ENCODE measurements at regions not wholly inside any gene's neighbourhood (a gene's known extent, or its start where the extent isn't known, plus 50 kb on each side); places are given as distances from the start of the nearest gene placed in this dataset.

- H3K36me3 ChIP-seq (replicated peaks; ENCODE audit: insufficient read depth, low read depth), result no peaks in the 10 kb centered on the region
- H3K4me1 ChIP-seq (ENCODE audit: insufficient read depth), result peaks cover 4% of the 10 kb centered on the region
- H3K27ac ChIP-seq, result no peak overlapping the region
- H3K79me2 ChIP-seq, result no peaks in the 10 kb centered on the region
- H3K27me3 ChIP-seq, result no peaks in the 10 kb centered on the region
- no peak for TF ChIP-seq EZH2phosphoT487 (IDR thresholded peaks at IDR 0.05; ENCODE audit: low read depth, severe bottlenecking, unreplicated experiment)
- no peak for TF ChIP-seq EZH2 (IDR thresholded peaks at IDR 0.05; ENCODE audit: borderline replicate concordance)
- TF ChIP-seq, protein P1, sequence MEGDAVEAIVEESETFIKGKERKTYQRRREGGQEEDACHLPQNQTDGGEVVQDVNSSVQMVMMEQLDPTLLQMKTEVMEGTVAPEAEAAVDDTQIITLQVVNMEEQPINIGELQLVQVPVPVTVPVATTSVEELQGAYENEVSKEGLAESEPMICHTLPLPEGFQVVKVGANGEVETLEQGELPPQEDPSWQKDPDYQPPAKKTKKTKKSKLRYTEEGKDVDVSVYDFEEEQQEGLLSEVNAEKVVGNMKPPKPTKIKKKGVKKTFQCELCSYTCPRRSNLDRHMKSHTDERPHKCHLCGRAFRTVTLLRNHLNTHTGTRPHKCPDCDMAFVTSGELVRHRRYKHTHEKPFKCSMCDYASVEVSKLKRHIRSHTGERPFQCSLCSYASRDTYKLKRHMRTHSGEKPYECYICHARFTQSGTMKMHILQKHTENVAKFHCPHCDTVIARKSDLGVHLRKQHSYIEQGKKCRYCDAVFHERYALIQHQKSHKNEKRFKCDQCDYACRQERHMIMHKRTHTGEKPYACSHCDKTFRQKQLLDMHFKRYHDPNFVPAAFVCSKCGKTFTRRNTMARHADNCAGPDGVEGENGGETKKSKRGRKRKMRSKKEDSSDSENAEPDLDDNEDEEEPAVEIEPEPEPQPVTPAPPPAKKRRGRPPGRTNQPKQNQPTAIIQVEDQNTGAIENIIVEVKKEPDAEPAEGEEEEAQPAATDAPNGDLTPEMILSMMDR (IDR thresholded peaks at IDR 0.05; ENCODE audit: poor library complexity), result no peak
- H2AFZ ChIP-seq, result no peak overlapping the region
- WGBS (ENCODE audit: low lambda C conversion rate, missing lambda C conversion rate), result 80% methylated on average over 6 of the region's 6 CpGs
- DNase-seq (ENCODE audit: low spot score), result no peak
- no peaks in the 10 kb centered on the region for H4K20me1 ChIP-seq (ENCODE audit: insufficient read depth, poor library complexity, severe bottlenecking)
- H3K9me3 ChIP-seq (ENCODE audit: low read depth), result no peaks in the 10 kb centered on the region
- no peak overlapping the region for H3K4me2 ChIP-seq
- H3K4me3 ChIP-seq, result no peak overlapping the region
- H3K9me2 ChIP-seq (replicated peaks; ENCODE audit: insufficient read depth), result no peaks in the 10 kb centered on the region
Measured at GRCh38 chr12:115388139-115388538, 704.2 kb upstream of the TBX3 start.

GRCh38 chr12:115387467-115387901, 703.5 kb upstream of the TBX3 start:
- Histone ChIP-seq H3K27me3 (no peaks in the 10 kb centered on the region), H3K27ac (no peak overlapping the region), H3K9me3 (ENCODE audit: low read depth) (no peaks in the 10 kb centered on the region), H2AFZ (no peak overlapping the region), H3K36me3 (replicated peaks; ENCODE audit: insufficient read depth, low read depth) (no peaks in the 10 kb centered on the region), H3K4me3 (no peak overlapping the region), H4K20me1 (ENCODE audit: insufficient read depth, poor library complexity, severe bottlenecking) (no peaks in the 10 kb centered on the region), H3K9me2 (replicated peaks; ENCODE audit: insufficient read depth) (no peaks in the 10 kb centered on the region), H3K79me2 (no peaks in the 10 kb centered on the region), H3K4me1 (ENCODE audit: insufficient read depth) (peaks cover 4% of the 10 kb centered on the region), H3K4me2 (no peak overlapping the region)
- TF ChIP-seq EZH2phosphoT487 (IDR thresholded peaks at IDR 0.05; ENCODE audit: low read depth, severe bottlenecking, unreplicated experiment), result no peak
- TF ChIP-seq, protein P1 (IDR thresholded peaks at IDR 0.05; ENCODE audit: poor library complexity), result no peak
- no peak for TF ChIP-seq EZH2 (IDR thresholded peaks at IDR 0.05; ENCODE audit: borderline replicate concordance)
- no peak for DNase-seq (ENCODE audit: low spot score)
- 65% methylated on average over 5 of the region's 5 CpGs for WGBS (ENCODE audit: low lambda C conversion rate, missing lambda C conversion rate)

DNA sequence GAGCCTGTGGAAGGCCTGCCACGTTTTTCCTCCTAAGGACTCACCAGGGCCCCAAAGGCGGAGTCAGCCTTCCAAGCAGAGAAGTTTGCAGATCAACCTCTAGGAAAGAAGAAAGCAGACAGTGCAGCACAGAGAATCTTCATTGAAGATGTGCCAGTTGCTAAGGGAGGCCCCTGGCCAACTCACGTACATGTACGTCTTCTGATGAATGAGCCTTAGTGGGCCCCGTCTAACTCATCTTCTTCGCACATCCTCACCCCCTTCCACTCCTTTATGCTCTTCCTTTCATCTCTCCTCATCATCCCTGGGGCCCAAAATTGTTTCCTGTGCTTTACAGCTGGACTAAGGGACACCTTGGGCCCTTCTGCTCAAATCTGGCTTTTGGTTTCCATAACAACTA, 703.0 kb upstream of the TBX3 start:
- WGBS (ENCODE audit: low lambda C conversion rate, missing lambda C conversion rate), result 80% methylated on average over 6 of the region's 6 CpGs
- peak; percentile 26 for DNase-seq (ENCODE audit: low spot score)
- TF ChIP-seq EZH2phosphoT487 (IDR thresholded peaks at IDR 0.05; ENCODE audit: low read depth, severe bottlenecking, unreplicated experiment), result no peak
- TF ChIP-seq, protein P1 (IDR thresholded peaks at IDR 0.05; ENCODE audit: poor library complexity), result no peak
- no peak for TF ChIP-seq EZH2 (IDR thresholded peaks at IDR 0.05; ENCODE audit: borderline replicate concordance)
- Histone ChIP-seq H4K20me1 (ENCODE audit: insufficient read depth, poor library complexity, severe bottlenecking) (no peaks in the 10 kb centered on the region), H3K9me2 (replicated peaks; ENCODE audit: insufficient read depth) (no peaks in the 10 kb centered on the region), H3K4me2 (no peak overlapping the region), H3K27me3 (no peaks in the 10 kb centered on the region), H3K4me3 (no peak overlapping the region), H3K36me3 (replicated peaks; ENCODE audit: insufficient read depth, low read depth) (no peaks in the 10 kb centered on the region), H3K79me2 (no peaks in the 10 kb centered on the region), H2AFZ (no peak overlapping the region), H3K4me1 (ENCODE audit: insufficient read depth) (peaks cover 4% of the 10 kb centered on the region), H3K27ac (no peak overlapping the region), H3K9me3 (ENCODE audit: low read depth) (no peaks in the 10 kb centered on the region)

DNA sequence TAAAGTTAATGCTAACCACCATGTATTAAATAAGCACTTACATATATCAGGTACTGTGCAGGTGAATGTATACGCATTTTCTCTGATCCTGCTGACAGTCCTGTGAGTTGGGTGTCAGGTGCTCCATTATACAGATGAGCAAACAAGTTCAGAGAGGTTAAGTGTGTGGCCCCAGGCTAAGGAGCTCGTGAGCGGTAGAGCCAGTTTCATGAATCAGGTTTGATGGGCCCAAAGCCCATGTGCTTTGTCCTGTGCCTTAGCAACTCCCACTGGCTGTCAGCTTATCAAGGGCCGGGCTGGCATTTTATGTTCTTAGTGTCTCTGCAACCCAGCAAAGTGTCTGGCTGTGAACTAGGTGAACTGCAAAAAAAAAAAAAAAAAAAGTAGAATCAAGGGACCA, 701.2 kb upstream of the TBX3 start:
- H3K4me1 ChIP-seq (ENCODE audit: insufficient read depth), result peaks cover 4% of the 10 kb centered on the region
- no peaks in the 10 kb centered on the region for H3K9me3 ChIP-seq (ENCODE audit: low read depth)
- no peaks in the 10 kb centered on the region for H3K36me3 ChIP-seq (replicated peaks; ENCODE audit: insufficient read depth, low read depth)
- no peak overlapping the region for H3K27ac ChIP-seq
- no peaks in the 10 kb centered on the region for H4K20me1 ChIP-seq (ENCODE audit: insufficient read depth, poor library complexity, severe bottlenecking)
- TF ChIP-seq EZH2 (IDR thresholded peaks at IDR 0.05; ENCODE audit: borderline replicate concordance) (no peak), EZH2phosphoT487 (IDR thresholded peaks at IDR 0.05; ENCODE audit: low read depth, severe bottlenecking, unreplicated experiment) (no peak)
- TF ChIP-seq, protein P1 (IDR thresholded peaks at IDR 0.05; ENCODE audit: poor library complexity), result no peak
- H3K4me3 ChIP-seq, result no peak overlapping the region
- no peaks in the 10 kb centered on the region for H3K9me2 ChIP-seq (replicated peaks; ENCODE audit: insufficient read depth)
- no peaks in the 10 kb centered on the region for H3K27me3 ChIP-seq
- H3K79me2 ChIP-seq, result no peaks in the 10 kb centered on the region
- WGBS (ENCODE audit: low lambda C conversion rate, missing lambda C conversion rate), result 80% methylated on average over 4 of the region's 4 CpGs
- no peak overlapping the region for H3K4me2 ChIP-seq
- no peak for DNase-seq (ENCODE audit: low spot score)
- no peak overlapping the region for H2AFZ ChIP-seq

Measured in hepatocyte (in vitro differentiated cells).